DMS53 treated with DMSO at 0.1 percent for 48 hours (cell line): ENCODE measurements at regions not wholly inside any gene's neighbourhood (a gene's known extent, or its start where the extent isn't known, plus 50 kb on each side); places are given as distances from the start of the nearest gene placed in this dataset.
A peak's percentile ranks its signal among the peaks of the same experiment; 100 is the strongest.

Experiments used
- DNase-seq: peaks from one replicate; lab custom pipeline; 2025; ENCODE audit not compliant: unreplicated experiment; lab: John Stamatoyannopoulos, UW

GRCh38 chr3:158961911-158962310 lies 160.1 kb downstream of the MFSD1 start:
- DNase-seq, result no peak

GRCh38 chr3:158970006-158970405 lies 168.2 kb downstream of the MFSD1 start:
- DNase-seq, result no peak

GRCh38 chr3:158974904-158975303 lies 173.1 kb downstream of the MFSD1 start:
- no peak for DNase-seq

- DNase-seq, result no peak
These were observed 175.1 kb downstream of the MFSD1 start for GRCh38 chr3:158976966-158977365.

- no peak for DNase-seq
These were observed 175.6 kb downstream of the MFSD1 start for GRCh38 chr3:158977497-158977896.

- DNase-seq, result no peak
These were observed 181.6 kb downstream of the MFSD1 start for GRCh38 chr3:158983216-158984099.

- DNase-seq, result peak; percentile 68
These were observed 189.4 kb downstream of the MFSD1 start for GRCh38 chr3:158991146-158991705.

- no peak for DNase-seq
These were observed 190.6 kb downstream of the MFSD1 start for GRCh38 chr3:158992463-158992862.

- DNase-seq, result no peak
These were observed 192.5 kb downstream of the MFSD1 start for GRCh38 chr3:158994386-158994785.

- no peak for DNase-seq
These were observed 199.9 kb downstream of the MFSD1 start for GRCh38 chr3:159001711-159002110.

GRCh38 chr3:159005137-159005536 lies 203.3 kb downstream of the MFSD1 start:
- DNase-seq, result no peak

GRCh38 chr3:159007331-159007730 lies 205.5 kb downstream of the MFSD1 start:
- DNase-seq, result no peak

- DNase-seq, result no peak
These were observed 206.5 kb downstream of the MFSD1 start for GRCh38 chr3:159008401-159008800.

GRCh38 chr3:159018341-159018740 lies 216.5 kb downstream of the MFSD1 start:
- no peak for DNase-seq

- no peak for DNase-seq
These were observed 223.9 kb downstream of the MFSD1 start for GRCh38 chr3:159025733-159026132.

- no peak for DNase-seq
These were observed 224.7 kb downstream of the MFSD1 start for GRCh38 chr3:159026510-159026909.

GRCh38 chr3:159028706-159029105 lies 226.9 kb downstream of the MFSD1 start:
- DNase-seq, result no peak

GRCh38 chr3:159029306-159030026 lies 227.6 kb downstream of the MFSD1 start:
- DNase-seq, result no peak

- DNase-seq, result no peak
These were observed 228.3 kb downstream of the MFSD1 start for GRCh38 chr3:159030138-159030670.

- DNase-seq, result no peak
These were observed 229.2 kb downstream of the MFSD1 start for GRCh38 chr3:159030886-159031679.

- no peak for DNase-seq
These were observed 230.5 kb downstream of the MFSD1 start for GRCh38 chr3:159032311-159032710.
